HepG2 (cell line): ENCODE measurements at regions not wholly inside any gene's neighbourhood (a gene's known extent, or its start where the extent isn't known, plus 50 kb on each side); places are given as distances from the start of the nearest gene placed in this dataset.
A peak's percentile ranks its signal among the peaks of the same experiment; 100 is the strongest.

ENCODE experiments used
- ATAC-seq: fragments of 200-7000 bp; cut with Tn5 transposase; 3 replicates; pipeline ENCODE4 v1.9.1; 2020; ENCODE audit warnings: mild to moderate bottlenecking, moderate library complexity
- BruUV-seq: library from RNA; stranded (reverse); fragments of 400-500 nt; replicated peaks from 2 replicates; lab custom pipeline; 2021; lab: Mats Ljungman, UMichigan
- CTCF ChIA-PET: fragments of 300-600 bp; formaldehyde crosslinking; extraction: SDS; loops from one replicate; lab custom pipeline; 2021; ENCODE audit warnings: low total read pairs, inconsistent platforms, low intra/inter-chr PET ratio; lab: Yijun Ruan, JAX
- POLR2A ChIA-PET: fragments of 350-600 bp; sonication (Branson Sonifier 250); formaldehyde crosslinking; loops from one replicate; lab custom pipeline; 2020; ENCODE audit warnings: antibody characterized with exemption, inconsistent platforms; lab: Yijun Ruan, JAX
- DNase-seq: peaks from one replicate; pipeline ENCODE4 v3.0.0-alpha.2; 2015; ENCODE audit warnings: low spot score
- FAIRE-seq: peaks from 3 replicates; lab custom pipeline; 2011; peaks lifted over from hg19 to GRCh38; lab: Jason Lieb, UNC
- H2AFZ ChIP-seq: one replicate; pipeline ENCODE4 v1.6.1; 2011; ENCODE audit warnings: low read length, inconsistent platforms
- H3K27ac ChIP-seq: fragments of 300-600 bp; 3 replicates; pipeline ENCODE4 v1.8.0; 2011; ENCODE audit warnings: mixed run types, mild to moderate bottlenecking, mixed read lengths, low read length, inconsistent platforms; ENCODE audit not compliant: insufficient read depth; ENCODE audit errors: extremely low read length
- H3K27me3 ChIP-seq, 2 experiments: fragments of 200-600 bp in 1 of 2; 2 replicates in 1 of 2; 3 replicates in 1 of 2; pipeline versions ENCODE4 v1.6.0 to v1.8.0; 2011; ENCODE audit warnings: low read length in 2 of 2, mild to moderate bottlenecking in 2 of 2, moderate library complexity in 2 of 2, inconsistent platforms in 1 of 2; ENCODE audit not compliant: insufficient read depth in 2 of 2, control insufficient read depth in 1 of 2
- H3K36me3 ChIP-seq, 2 experiments: fragments of 200-600 bp in 1 of 2; replicated peaks in 1 of 2; 2 replicates in 1 of 2; 3 replicates in 1 of 2; pipeline versions ENCODE4 v1.5.1 to v1.8.0; 2011; ENCODE audit warnings: low read length in 2 of 2, inconsistent platforms in 1 of 2; ENCODE audit not compliant: insufficient read depth in 2 of 2, control insufficient read depth in 1 of 2
- H3K4me1 ChIP-seq: 2 replicates; pipeline ENCODE4 v1.5.1; 2012; ENCODE audit warnings: low read length, inconsistent platforms; ENCODE audit not compliant: insufficient read depth
- H3K4me2 ChIP-seq: 2 replicates; pipeline ENCODE4 v1.6.0; 2011; ENCODE audit warnings: low read depth, low read length, inconsistent platforms
- H3K4me3 ChIP-seq, 3 experiments: fragments of 200-600 bp in 1 of 3; sonication (generic), shearing (Covaris generic) in 1 of 3; replicated peaks in 1 of 3; 2 replicates each; pipeline ENCODE4 v1.5.1; 2011 to 2016; ENCODE audit warnings: low read length in 3 of 3, inconsistent platforms in 2 of 3, low read depth in 2 of 3, mild to moderate bottlenecking in 2 of 3, control low read depth in 1 of 3, mixed read lengths in 1 of 3; ENCODE audit not compliant: insufficient read depth in 1 of 3
- H3K79me2 ChIP-seq: one replicate; pipeline ENCODE4 v1.6.1; 2011; ENCODE audit warnings: low read length, inconsistent platforms; ENCODE audit not compliant: insufficient read depth
- H3K9ac ChIP-seq: 2 replicates; pipeline ENCODE4 v1.6.0; 2011; ENCODE audit warnings: mild to moderate bottlenecking, low read depth, low read length, inconsistent platforms; ENCODE audit not compliant: insufficient read depth
- H3K9me3 ChIP-seq: 2 replicates; pipeline ENCODE4 v1.5.1; 2012; ENCODE audit warnings: mild to moderate bottlenecking, low read length
- H4K20me1 ChIP-seq: 2 replicates; pipeline ENCODE4 v1.6.0; 2011; ENCODE audit warnings: inconsistent platforms, mild to moderate bottlenecking, low read length, moderate library complexity; ENCODE audit not compliant: insufficient read depth
- ARNT ChIP-seq: fragments of 450-650 bp; IDR thresholded peaks from 2 replicates; pipeline ENCODE4 v1.6.1; 2017
- ATF7-NPFF ChIP-seq: sonication (generic); formaldehyde crosslinking; IDR thresholded peaks from 2 replicates; pipeline ENCODE4 v1.8.1; 2023; ENCODE audit warnings: mild to moderate bottlenecking, low read depth, missing genetic modification reagents, moderate library complexity
- GLI4 ChIP-seq: sonication (generic); formaldehyde crosslinking; IDR thresholded peaks from 2 replicates; pipeline ENCODE4 v1.5.1; 2020; ENCODE audit warnings: missing genetic modification reagents, mild to moderate bottlenecking, moderate library complexity, borderline replicate concordance
- MAFF ChIP-seq: IDR thresholded peaks from 2 replicates; pipeline ENCODE4 v1.6.1; 2011; ENCODE audit warnings: low read depth, low read length, improper control_type of control experiment
- MAFK ChIP-seq, 2 experiments: IDR thresholded peaks in 1 of 2; conservative IDR thresholded peaks in 1 of 2; 2 replicates each; pipeline ENCODE4 v1.6.1; 2011; ENCODE audit warnings: improper control_type of control experiment in 2 of 2, low read length in 2 of 2
- SOX5 ChIP-seq: IDR thresholded peaks from 2 replicates; pipeline ENCODE4 v1.6.1; 2016; ENCODE audit warnings: borderline replicate concordance
- ZNF101 ChIP-seq: sonication (generic); formaldehyde crosslinking; IDR thresholded peaks from 2 replicates; pipeline ENCODE4 v1.4.0; 2020; ENCODE audit warnings: mild to moderate bottlenecking, low read depth, missing genetic modification reagents, borderline replicate concordance
- ZNF264 ChIP-seq: sonication (generic); formaldehyde crosslinking; IDR thresholded peaks from 2 replicates; pipeline ENCODE4 v1.4.0; 2020; ENCODE audit warnings: missing genetic modification reagents
- ZNF460 ChIP-seq: sonication (generic); formaldehyde crosslinking; IDR thresholded peaks from 2 replicates; pipeline ENCODE4 v1.5.1; 2020; ENCODE audit warnings: missing genetic modification reagents, mild to moderate bottlenecking, borderline replicate concordance
- ZNF543 ChIP-seq: sonication (generic); formaldehyde crosslinking; IDR thresholded peaks from 2 replicates; pipeline ENCODE4 v1.4.0; 2020; ENCODE audit warnings: mild to moderate bottlenecking, missing genetic modification reagents
- WGBS: methylation state at CpG from one replicate; pipeline ENCODE4 v1.1.6; 2017; ENCODE audit warnings: low lambda C conversion rate; 5-methylcytosine and 5-hydroxymethylcytosine counted together
- in situ Hi-C: cut with HindIII; loops from 2 replicates; pipeline ENCODE4 v1.10.0; 2017; ENCODE audit warnings: low pct_unique_long_range_greater_than_20kb; ENCODE audit not compliant: extremely low pct_ligation_motif_present
- intact Hi-C: fragments of 100-400 bp; cut with micrococcal nuclease; formaldehyde crosslinking; loops from one replicate; pipeline ENCODE4 v1.10.0; 2022; ENCODE audit not compliant: unreplicated experiment
- TF ChIP-seq, protein P1 (sequence below): sonication (generic); formaldehyde crosslinking; IDR thresholded peaks from 2 replicates; pipeline ENCODE4 v1.5.0; 2020; ENCODE audit warnings: mild to moderate bottlenecking, missing genetic modification reagents, moderate library complexity
- TF ChIP-seq, protein P2 (sequence below): sonication (generic); formaldehyde crosslinking; conservative IDR thresholded peaks from 2 replicates; pipeline ENCODE4 v1.4.0; 2020; ENCODE audit warnings: missing genetic modification reagents
- TF ChIP-seq, protein P3 (sequence below): sonication (generic); formaldehyde crosslinking; IDR thresholded peaks from 2 replicates; pipeline ENCODE4 v1.9.0; 2021; ENCODE audit warnings: missing genetic modification reagents, borderline replicate concordance
- TF ChIP-seq, protein P4 (sequence below): IDR thresholded peaks from 2 replicates; pipeline ENCODE4 v1.6.1; 2016; ENCODE audit warnings: missing compliant biosample characterization, missing genetic modification reagents, borderline replicate concordance

DNA sequence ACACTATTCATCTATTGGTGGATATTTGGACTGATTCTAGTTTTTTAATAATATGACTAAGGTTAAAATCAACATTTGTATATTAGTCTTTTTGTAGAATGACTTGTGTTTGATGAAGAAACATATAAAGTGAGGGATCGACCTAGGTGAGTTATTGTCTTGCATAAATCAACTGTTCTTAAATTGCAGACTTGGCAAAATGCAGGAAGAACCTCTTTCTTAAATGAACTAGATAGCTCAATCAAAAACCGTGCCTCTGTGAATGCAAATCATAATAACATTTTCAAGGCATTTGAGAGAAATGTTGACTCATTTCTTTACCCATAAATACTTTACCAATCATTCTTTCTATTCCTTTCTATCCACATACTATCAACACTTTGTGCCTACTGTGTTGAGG, 101.5 kb upstream of the ANK3 start:
- BruUV-seq: no TSS peak
- ATAC-seq: no peak

DNA sequence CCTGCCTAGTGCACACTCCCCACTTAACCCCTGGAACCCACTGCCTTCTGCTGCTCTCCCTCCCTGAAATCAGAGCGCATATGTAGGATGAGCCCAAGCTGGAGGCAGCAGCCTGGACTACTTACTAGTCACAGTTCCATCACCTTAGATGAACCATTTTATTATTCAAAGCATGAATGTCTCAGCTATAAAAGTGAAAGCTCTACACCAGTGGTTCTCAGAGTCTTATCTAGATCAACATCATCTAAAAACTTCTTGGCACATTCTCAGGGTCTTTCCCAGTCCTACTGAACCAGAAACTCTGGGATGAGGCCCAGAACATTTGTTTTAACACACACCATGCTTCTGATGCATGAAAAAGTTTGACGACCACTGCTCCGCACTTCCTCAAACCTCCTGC, 100.3 kb upstream of the ANK3 start:
- 59% methylated on average over 3 of the region's 3 CpGs for WGBS
- Histone ChIP-seq H3K27me3 (no peaks in the 10 kb centered on the region), H4K20me1 (no peaks in the 10 kb centered on the region), H2AFZ (no peak overlapping the region), H3K79me2 (no peaks in the 10 kb centered on the region), H3K4me1 (no peaks in the 10 kb centered on the region), H3K9ac (no peak overlapping the region), H3K9me3 (no peaks in the 10 kb centered on the region), H3K36me3 (no peaks in the 10 kb centered on the region), H3K27ac (no peak overlapping the region), H3K4me3 (no peak overlapping the region), H3K4me2 (no peak overlapping the region)
- ATAC-seq (no peak), FAIRE-seq (no peak), DNase-seq (no peak)
- in situ Hi-C loops (no loop called here), intact Hi-C loops (no loop called here)
- POLR2A ChIA-PET: no interaction called here
- CTCF ChIA-PET: no interaction called here
- no TSS peak for BruUV-seq
- TF ChIP-seq, protein P1, sequence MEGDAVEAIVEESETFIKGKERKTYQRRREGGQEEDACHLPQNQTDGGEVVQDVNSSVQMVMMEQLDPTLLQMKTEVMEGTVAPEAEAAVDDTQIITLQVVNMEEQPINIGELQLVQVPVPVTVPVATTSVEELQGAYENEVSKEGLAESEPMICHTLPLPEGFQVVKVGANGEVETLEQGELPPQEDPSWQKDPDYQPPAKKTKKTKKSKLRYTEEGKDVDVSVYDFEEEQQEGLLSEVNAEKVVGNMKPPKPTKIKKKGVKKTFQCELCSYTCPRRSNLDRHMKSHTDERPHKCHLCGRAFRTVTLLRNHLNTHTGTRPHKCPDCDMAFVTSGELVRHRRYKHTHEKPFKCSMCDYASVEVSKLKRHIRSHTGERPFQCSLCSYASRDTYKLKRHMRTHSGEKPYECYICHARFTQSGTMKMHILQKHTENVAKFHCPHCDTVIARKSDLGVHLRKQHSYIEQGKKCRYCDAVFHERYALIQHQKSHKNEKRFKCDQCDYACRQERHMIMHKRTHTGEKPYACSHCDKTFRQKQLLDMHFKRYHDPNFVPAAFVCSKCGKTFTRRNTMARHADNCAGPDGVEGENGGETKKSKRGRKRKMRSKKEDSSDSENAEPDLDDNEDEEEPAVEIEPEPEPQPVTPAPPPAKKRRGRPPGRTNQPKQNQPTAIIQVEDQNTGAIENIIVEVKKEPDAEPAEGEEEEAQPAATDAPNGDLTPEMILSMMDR (CRISPR knock-in tag): no peak
- TF ChIP-seq ARNT (no peak), GLI4 (CRISPR knock-in tag) (no peak), ZNF460 (CRISPR knock-in tag) (no peak), ZNF101 (CRISPR knock-in tag) (no peak), ZNF264 (CRISPR knock-in tag) (no peak), ZNF543 (CRISPR knock-in tag) (no peak), ATF7-NPFF (CRISPR knock-in tag) (no peak)
- TF ChIP-seq, protein P2, sequence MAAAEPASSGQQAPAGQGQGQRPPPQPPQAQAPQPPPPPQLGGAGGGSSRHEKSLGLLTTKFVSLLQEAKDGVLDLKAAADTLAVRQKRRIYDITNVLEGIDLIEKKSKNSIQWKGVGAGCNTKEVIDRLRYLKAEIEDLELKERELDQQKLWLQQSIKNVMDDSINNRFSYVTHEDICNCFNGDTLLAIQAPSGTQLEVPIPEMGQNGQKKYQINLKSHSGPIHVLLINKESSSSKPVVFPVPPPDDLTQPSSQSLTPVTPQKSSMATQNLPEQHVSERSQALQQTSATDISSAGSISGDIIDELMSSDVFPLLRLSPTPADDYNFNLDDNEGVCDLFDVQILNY (CRISPR knock-in tag): no peak
- TF ChIP-seq, protein P3, sequence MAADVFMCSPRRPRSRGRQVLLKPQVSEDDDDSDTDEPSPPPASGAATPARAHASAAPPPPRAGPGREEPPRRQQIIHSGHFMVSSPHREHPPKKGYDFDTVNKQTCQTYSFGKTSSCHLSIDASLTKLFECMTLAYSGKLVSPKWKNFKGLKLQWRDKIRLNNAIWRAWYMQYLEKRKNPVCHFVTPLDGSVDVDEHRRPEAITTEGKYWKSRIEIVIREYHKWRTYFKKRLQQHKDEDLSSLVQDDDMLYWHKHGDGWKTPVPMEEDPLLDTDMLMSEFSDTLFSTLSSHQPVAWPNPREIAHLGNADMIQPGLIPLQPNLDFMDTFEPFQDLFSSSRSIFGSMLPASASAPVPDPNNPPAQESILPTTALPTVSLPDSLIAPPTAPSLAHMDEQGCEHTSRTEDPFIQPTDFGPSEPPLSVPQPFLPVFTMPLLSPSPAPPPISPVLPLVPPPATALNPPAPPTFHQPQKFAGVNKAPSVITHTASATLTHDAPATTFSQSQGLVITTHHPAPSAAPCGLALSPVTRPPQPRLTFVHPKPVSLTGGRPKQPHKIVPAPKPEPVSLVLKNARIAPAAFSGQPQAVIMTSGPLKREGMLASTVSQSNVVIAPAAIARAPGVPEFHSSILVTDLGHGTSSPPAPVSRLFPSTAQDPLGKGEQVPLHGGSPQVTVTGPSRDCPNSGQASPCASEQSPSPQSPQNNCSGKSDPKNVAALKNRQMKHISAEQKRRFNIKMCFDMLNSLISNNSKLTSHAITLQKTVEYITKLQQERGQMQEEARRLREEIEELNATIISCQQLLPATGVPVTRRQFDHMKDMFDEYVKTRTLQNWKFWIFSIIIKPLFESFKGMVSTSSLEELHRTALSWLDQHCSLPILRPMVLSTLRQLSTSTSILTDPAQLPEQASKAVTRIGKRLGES (CRISPR knock-in tag): no peak
- TF ChIP-seq, protein P4, sequence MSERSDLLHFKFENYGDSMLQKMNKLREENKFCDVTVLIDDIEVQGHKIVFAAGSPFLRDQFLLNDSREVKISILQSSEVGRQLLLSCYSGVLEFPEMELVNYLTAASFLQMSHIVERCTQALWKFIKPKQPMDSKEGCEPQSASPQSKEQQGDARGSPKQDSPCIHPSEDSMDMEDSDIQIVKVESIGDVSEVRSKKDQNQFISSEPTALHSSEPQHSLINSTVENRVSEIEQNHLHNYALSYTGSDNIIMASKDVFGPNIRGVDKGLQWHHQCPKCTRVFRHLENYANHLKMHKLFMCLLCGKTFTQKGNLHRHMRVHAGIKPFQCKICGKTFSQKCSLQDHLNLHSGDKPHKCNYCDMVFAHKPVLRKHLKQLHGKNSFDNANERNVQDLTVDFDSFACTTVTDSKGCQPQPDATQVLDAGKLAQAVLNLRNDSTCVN (CRISPR knock-in tag): no peak

More for the DNA sequence above, 101.5 kb upstream of the ANK3 start:
- Histone ChIP-seq H3K9ac (no peak overlapping the region), H3K9me3 (no peaks in the 10 kb centered on the region), H3K4me2 (no peak overlapping the region), H3K4me3 (no peak overlapping the region), H3K4me1 (no peaks in the 10 kb centered on the region), H3K79me2 (no peaks in the 10 kb centered on the region), H3K36me3 (no peaks in the 10 kb centered on the region), H3K27me3 (no peaks in the 10 kb centered on the region), H4K20me1 (no peaks in the 10 kb centered on the region), H3K27ac (no peak overlapping the region), H2AFZ (no peak overlapping the region)
- no peak for DNase-seq
- POLR2A ChIA-PET: no interaction called here
- WGBS: 4% methylated on average over 2 of the region's 2 CpGs
- CTCF ChIA-PET: no interaction called here
- in situ Hi-C loops: no loop called here
- peak; percentile 52 to 55; a peak in 3 of 4 replicates for TF ChIP-seq MAFK (conservative IDR thresholded peaks at IDR 0.05 in 1 of 2, IDR thresholded peaks at IDR 0.05 in 1 of 2; ENCODE audit: low read length in 2 of 2)
- no peak for TF ChIP-seq SOX5 (CRISPR knock-in tag)
- TF ChIP-seq MAFF: peak; percentile 47; the same call in 1 of the 2 replicates
- no peak for FAIRE-seq
- intact Hi-C loops: no loop called here
